Peyer's patch (tissue), 4 donors: ENCODE measurements at regions not wholly inside any gene's neighbourhood (a gene's known extent, or its start where the extent isn't known, plus 50 kb on each side); places are given as distances from the start of the nearest gene placed in this dataset.

Experiments
- POLR2A ChIP-seq, 2 donors: fragments of 450-650 bp; IDR thresholded peaks; one replicate each; pipeline ENCODE4 v1.5.1; 2017; ENCODE audit warnings: antibody characterized with exemption in 2 of 2, mild to moderate bottlenecking in 2 of 2, moderate library complexity in 2 of 2
- TF ChIP-seq, protein P1 (sequence below), 6 experiments: fragments of 450-650 bp in 4 of 6; fragments of 200-600 bp in 2 of 6; sonication (generic) in 1 of 6; IDR thresholded peaks; one replicate each; pipeline ENCODE4 v1.5.1; 2017 to 2019; ENCODE audit warnings: antibody characterized with exemption in 6 of 6, mild to moderate bottlenecking in 3 of 6, moderate library complexity in 1 of 6

GRCh38 chr1:18009478-18009961 lies 98.1 kb upstream of the IGSF21 start:
- TF ChIP-seq, protein P1, sequence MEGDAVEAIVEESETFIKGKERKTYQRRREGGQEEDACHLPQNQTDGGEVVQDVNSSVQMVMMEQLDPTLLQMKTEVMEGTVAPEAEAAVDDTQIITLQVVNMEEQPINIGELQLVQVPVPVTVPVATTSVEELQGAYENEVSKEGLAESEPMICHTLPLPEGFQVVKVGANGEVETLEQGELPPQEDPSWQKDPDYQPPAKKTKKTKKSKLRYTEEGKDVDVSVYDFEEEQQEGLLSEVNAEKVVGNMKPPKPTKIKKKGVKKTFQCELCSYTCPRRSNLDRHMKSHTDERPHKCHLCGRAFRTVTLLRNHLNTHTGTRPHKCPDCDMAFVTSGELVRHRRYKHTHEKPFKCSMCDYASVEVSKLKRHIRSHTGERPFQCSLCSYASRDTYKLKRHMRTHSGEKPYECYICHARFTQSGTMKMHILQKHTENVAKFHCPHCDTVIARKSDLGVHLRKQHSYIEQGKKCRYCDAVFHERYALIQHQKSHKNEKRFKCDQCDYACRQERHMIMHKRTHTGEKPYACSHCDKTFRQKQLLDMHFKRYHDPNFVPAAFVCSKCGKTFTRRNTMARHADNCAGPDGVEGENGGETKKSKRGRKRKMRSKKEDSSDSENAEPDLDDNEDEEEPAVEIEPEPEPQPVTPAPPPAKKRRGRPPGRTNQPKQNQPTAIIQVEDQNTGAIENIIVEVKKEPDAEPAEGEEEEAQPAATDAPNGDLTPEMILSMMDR (IDR thresholded peaks at IDR 0.05) = no peak
- no peak for TF ChIP-seq POLR2A (IDR thresholded peaks at IDR 0.05)
